Activated B cell treated with CpG ODN at 0.5 μM for 24 hours (primary cell): ENCODE measurements at regions not wholly inside any gene's neighbourhood (a gene's known extent, or its start where the extent isn't known, plus 50 kb on each side); places are given as distances from the start of the nearest gene placed in this dataset.
"Not testable (repeated sequence)": the region's sequence is repeated elsewhere in the genome, so short reads cannot be mapped to it uniquely, and the experiment has no call there.

Experiments
- ATAC-seq: fragments of 200-7000 bp; cut with Tn5 transposase; one replicate; pipeline ENCODE4 v1.10.0; 2021; ENCODE audit warnings: low read depth, mild to moderate bottlenecking, moderate library complexity
- CTCF ChIA-PET: fragments of 350-600 bp; sonication (Branson Sonifier 250); formaldehyde crosslinking; loops from one replicate; lab custom pipeline; 2021; ENCODE audit warnings: antibody characterized with exemption; lab: Charles Lee
- POLR2A ChIA-PET: fragments of 350-600 bp; sonication (Branson Sonifier 250); formaldehyde crosslinking; loops from one replicate; lab custom pipeline; 2021; ENCODE audit warnings: antibody characterized with exemption; lab: Charles Lee
- DNase-seq: peaks from one replicate; pipeline ENCODE4 v3.0.0; 2022
- H3K27ac Mint-ChIP-seq: one replicate; pipeline ENCODE4 v1.8.0; 2020; ENCODE audit warnings: mixed read lengths
- H3K27me3 Mint-ChIP-seq: one replicate; pipeline ENCODE4 v1.8.0; 2021; ENCODE audit warnings: mixed read lengths
- H3K36me3 Mint-ChIP-seq: one replicate; pipeline ENCODE4 v1.8.0; 2021; ENCODE audit warnings: low read depth, mixed read lengths
- H3K4me1 Mint-ChIP-seq: one replicate; pipeline ENCODE4 v1.8.0; 2021; ENCODE audit warnings: mixed read lengths
- H3K4me3 Mint-ChIP-seq: one replicate; pipeline ENCODE4 v1.8.0; 2020; ENCODE audit warnings: mild to moderate bottlenecking, mixed read lengths
- H3K9me3 Mint-ChIP-seq: one replicate; pipeline ENCODE4 v1.8.0; 2020; ENCODE audit warnings: mixed read lengths
- CTCF ChIP-seq: fragments of 200-600 bp; IDR thresholded peaks from one replicate; pipeline ENCODE4 v1.8.0; 2022; ENCODE audit warnings: antibody characterized with exemption, mild to moderate bottlenecking
- intact Hi-C: fragments of 100-400 bp; cut with micrococcal nuclease; formaldehyde crosslinking; loops from one replicate; pipeline ENCODE4 v1.15.1; 2024

- ChIA-PET POLR2A (no interaction called here), CTCF (no interaction called here)
- no peak for DNase-seq
- Mint-ChIP-seq H3K27me3 (no peaks in the 10 kb centered on the region), H3K4me1 (peaks cover 49% of the 10 kb centered on the region), H3K27ac (peak overlapping the region; percentile 5), H3K4me3 (no peak overlapping the region), H3K36me3 (no peaks in the 10 kb centered on the region), H3K9me3 (no peaks in the 10 kb centered on the region)
- intact Hi-C loops: no loop called here
- no peak for TF ChIP-seq CTCF
- no peak for ATAC-seq
Observed at GRCh38 chrX:13414006-13414647, 94.3 kb upstream of the ATXN3L start.

GRCh38 chrX:13412208-13412600, 92.4 kb upstream of the ATXN3L start:
- peaks cover 34% of the 10 kb centered on the region for H3K4me1 Mint-ChIP-seq
- DNase-seq (no peak), ATAC-seq (no peak)
- CTCF ChIA-PET: no interaction called here
- POLR2A ChIA-PET: no interaction called here
- TF ChIP-seq CTCF: no peak
- intact Hi-C loops: no loop called here
- no peaks in the 10 kb centered on the region for H3K36me3 Mint-ChIP-seq
- no peaks in the 10 kb centered on the region for H3K9me3 Mint-ChIP-seq
- no peaks in the 10 kb centered on the region for H3K27me3 Mint-ChIP-seq
- no peak overlapping the region for H3K4me3 Mint-ChIP-seq
- H3K27ac Mint-ChIP-seq: no peak overlapping the region

GRCh38 chrX:13411496-13412207, 91.8 kb upstream of the ATXN3L start:
- peaks cover 31% of the 10 kb centered on the region for H3K4me1 Mint-ChIP-seq
- H3K27me3 Mint-ChIP-seq: no peaks in the 10 kb centered on the region
- ChIA-PET POLR2A (no interaction called here), CTCF (no interaction called here)
- no peaks in the 10 kb centered on the region for H3K9me3 Mint-ChIP-seq
- H3K36me3 Mint-ChIP-seq: no peaks in the 10 kb centered on the region
- ATAC-seq (no peak), DNase-seq (no peak)
- intact Hi-C loops: no loop called here
- H3K4me3 Mint-ChIP-seq: no peak overlapping the region
- no peak for TF ChIP-seq CTCF
- no peak overlapping the region for H3K27ac Mint-ChIP-seq

- H3K9me3 Mint-ChIP-seq, H3K36me3 Mint-ChIP-seq, H3K4me3 Mint-ChIP-seq, POLR2A ChIA-PET, ATAC-seq, intact Hi-C loops, DNase-seq, H3K27me3 Mint-ChIP-seq, CTCF ChIA-PET, H3K27ac Mint-ChIP-seq: not testable (repeated sequence)
- H3K4me1 Mint-ChIP-seq: peaks cover 17% of the 10 kb centered on the region
Observed at GRCh38 chrX:13408599-13408998, 88.7 kb upstream of the ATXN3L start.

GRCh38 chrX:13404777-13405176, 84.9 kb upstream of the ATXN3L start:
- H3K4me3 Mint-ChIP-seq, DNase-seq, CTCF ChIA-PET, ATAC-seq, H3K27me3 Mint-ChIP-seq, intact Hi-C loops, H3K4me1 Mint-ChIP-seq, H3K27ac Mint-ChIP-seq, POLR2A ChIA-PET, H3K9me3 Mint-ChIP-seq, H3K36me3 Mint-ChIP-seq: not testable (repeated sequence)

GRCh38 chrX:13404364-13404763, 84.5 kb upstream of the ATXN3L start:
- CTCF ChIA-PET: no interaction called here
- DNase-seq: no peak
- H3K27me3 Mint-ChIP-seq: no peaks in the 10 kb centered on the region
- H3K4me3 Mint-ChIP-seq: no peak overlapping the region
- no peak overlapping the region for H3K27ac Mint-ChIP-seq
- intact Hi-C loops: no loop called here
- TF ChIP-seq CTCF: no peak
- ATAC-seq: no peak
- no peaks in the 10 kb centered on the region for H3K36me3 Mint-ChIP-seq
- H3K4me1 Mint-ChIP-seq: peaks cover 6% of the 10 kb centered on the region
- H3K9me3 Mint-ChIP-seq: no peaks in the 10 kb centered on the region
- POLR2A ChIA-PET: no interaction called here
